GM23248 (cell line): ENCODE measurements at regions not wholly inside any gene's neighbourhood (a gene's known extent, or its start where the extent isn't known, plus 50 kb on each side); places are given as distances from the start of the nearest gene placed in this dataset.

Experiments used
- EZH2 ChIP-seq: fragments of 200-600 bp; sonication (generic); IDR thresholded peaks from 2 replicates; pipeline ENCODE4 v1.6.1; 2018; ENCODE audit warnings: antibody characterized with exemption, mild to moderate bottlenecking; ENCODE audit not compliant: insufficient read depth, poor library complexity, severe bottlenecking
- EZH2phosphoT487 ChIP-seq: fragments of 200-600 bp; sonication (generic); IDR thresholded peaks from 2 replicates; pipeline ENCODE4 v1.6.1; 2018; ENCODE audit warnings: antibody characterized with exemption, moderate library complexity, mild to moderate bottlenecking, low read depth; ENCODE audit not compliant: insufficient read depth

GRCh38 chr12:118760623-118761022 is 220.7 kb upstream of the SRRM4 start:
- TF ChIP-seq EZH2phosphoT487 (no peak), EZH2 (no peak)
